GM23248 (cell line): ENCODE measurements at regions not wholly inside any gene's neighbourhood (a gene's known extent, or its start where the extent isn't known, plus 50 kb on each side); places are given as distances from the start of the nearest gene placed in this dataset.

Source experiments
- DNase-seq: peaks from one replicate; pipeline ENCODE4 v3.0.0-alpha.2; 2015
- H2AFZ ChIP-seq: fragments of 200-600 bp; sonication (generic); 2 replicates; pipeline ENCODE4 v1.6.1; 2016; ENCODE audit warnings: antibody characterized with exemption
- H3F3A ChIP-seq: fragments of 200-600 bp; sonication (generic); 2 replicates; pipeline ENCODE4 v1.6.1; 2016; ENCODE audit warnings: mild to moderate bottlenecking, antibody characterized with exemption, mixed run types; ENCODE audit not compliant: insufficient read depth
- H3K27ac ChIP-seq: fragments of 200-600 bp; sonication (generic); 2 replicates; pipeline ENCODE4 v1.5.1; 2016; ENCODE audit warnings: mild to moderate bottlenecking
- H3K27me3 ChIP-seq: fragments of 200-600 bp; sonication (generic); replicated peaks from 2 replicates; pipeline ENCODE4 v1.6.1; 2016; ENCODE audit warnings: mild to moderate bottlenecking; ENCODE audit not compliant: insufficient read depth
- H3K36me3 ChIP-seq: fragments of 200-600 bp; sonication (generic); 2 replicates; pipeline ENCODE4 v1.6.1; 2016; ENCODE audit warnings: low read depth, mild to moderate bottlenecking
- H3K4me1 ChIP-seq: fragments of 200-600 bp; sonication (generic); 2 replicates; pipeline ENCODE4 v1.6.1; 2016; ENCODE audit warnings: mild to moderate bottlenecking; ENCODE audit not compliant: insufficient read depth
- H3K4me2 ChIP-seq: fragments of 200-600 bp; sonication (generic); one replicate; pipeline ENCODE4 v1.6.1; 2016; ENCODE audit warnings: mild to moderate bottlenecking; ENCODE audit not compliant: unreplicated experiment
- H3K4me3 ChIP-seq: fragments of 200-600 bp; sonication (generic); 2 replicates; pipeline ENCODE4 v1.5.1; 2016; ENCODE audit warnings: mild to moderate bottlenecking
- H3K79me2 ChIP-seq: fragments of 200-600 bp; sonication (generic); 2 replicates; pipeline ENCODE4 v1.6.1; 2016; ENCODE audit warnings: mild to moderate bottlenecking; ENCODE audit not compliant: insufficient read depth
- H3K9ac ChIP-seq: fragments of 200-600 bp; sonication (generic); 2 replicates; pipeline ENCODE4 v1.6.1; 2016; ENCODE audit warnings: mild to moderate bottlenecking
- H3K9me2 ChIP-seq: fragments of 200-600 bp; sonication (generic); 2 replicates; pipeline ENCODE4 v1.6.1; 2016; ENCODE audit warnings: mixed run types, mild to moderate bottlenecking, moderate library complexity; ENCODE audit not compliant: insufficient read depth
- H3K9me3 ChIP-seq: fragments of 200-600 bp; sonication (generic); one replicate; pipeline ENCODE4 v1.6.1; 2017; ENCODE audit warnings: low read depth
- H4K20me1 ChIP-seq: fragments of 200-600 bp; sonication (generic); 2 replicates; pipeline ENCODE4 v1.6.0; 2016; ENCODE audit not compliant: insufficient read depth
- EZH2 ChIP-seq: fragments of 200-600 bp; sonication (generic); IDR thresholded peaks from 2 replicates; pipeline ENCODE4 v1.6.1; 2018; ENCODE audit warnings: antibody characterized with exemption, mild to moderate bottlenecking; ENCODE audit not compliant: insufficient read depth, poor library complexity, severe bottlenecking
- EZH2phosphoT487 ChIP-seq: fragments of 200-600 bp; sonication (generic); IDR thresholded peaks from 2 replicates; pipeline ENCODE4 v1.6.1; 2018; ENCODE audit warnings: antibody characterized with exemption, moderate library complexity, mild to moderate bottlenecking, low read depth; ENCODE audit not compliant: insufficient read depth
- WGBS, 2 experiments: methylation state at CpG; one replicate each; pipeline ENCODE4 v1.1.6; 2015 to 2017; ENCODE audit warnings: low lambda C conversion rate in 2 of 2, low coverage in 1 of 2; ENCODE audit errors: missing lambda C conversion rate in 2 of 2; 5-methylcytosine and 5-hydroxymethylcytosine counted together
- in situ Hi-C: fragments of 300-500 bp; cut with MboI; formaldehyde crosslinking; loops from 2 replicates; pipeline ENCODE4 v1.15.0; 2020

GRCh38 chr5:143499480-143500114 lies 96.1 kb upstream of the NR3C1 start:
- Histone ChIP-seq H3K4me2 (no peak overlapping the region), H3K27ac (no peak overlapping the region), H4K20me1 (no peaks in the 10 kb centered on the region), H3K27me3 (no peaks in the 10 kb centered on the region), H3K4me3 (no peak overlapping the region), H3F3A (peaks cover 27% of the 10 kb centered on the region), H3K79me2 (no peaks in the 10 kb centered on the region), H3K36me3 (no peaks in the 10 kb centered on the region), H3K9ac (no peak overlapping the region), H3K9me2 (no peaks in the 10 kb centered on the region), H2AFZ (no peak overlapping the region), H3K9me3 (no peaks in the 10 kb centered on the region), H3K4me1 (peaks cover 39% of the 10 kb centered on the region)
- 75 to 78% methylated on average over 2 of the region's 2 CpGs for WGBS, 2 experiments
- DNase-seq = no peak
- no peak for TF ChIP-seq EZH2phosphoT487
- in situ Hi-C loops = no loop called here

- H3K4me1 ChIP-seq = peaks cover 45% of the 10 kb centered on the region
- no peak overlapping the region for H3K4me2 ChIP-seq
- peaks cover 34% of the 10 kb centered on the region for H3F3A ChIP-seq
- no peaks in the 10 kb centered on the region for H3K9me3 ChIP-seq
- no peak overlapping the region for H2AFZ ChIP-seq
- H3K27ac ChIP-seq = no peak overlapping the region
- no peak overlapping the region for H3K4me3 ChIP-seq
- no peak overlapping the region for H3K9ac ChIP-seq
- no peak for DNase-seq
- no peaks in the 10 kb centered on the region for H3K27me3 ChIP-seq
- in situ Hi-C loops = no loop called here
- no peaks in the 10 kb centered on the region for H3K9me2 ChIP-seq
- H3K79me2 ChIP-seq = no peaks in the 10 kb centered on the region
- no peaks in the 10 kb centered on the region for H3K36me3 ChIP-seq
- TF ChIP-seq EZH2phosphoT487 (no peak), EZH2 (no peak)
- no peaks in the 10 kb centered on the region for H4K20me1 ChIP-seq
Observed at GRCh38 chr5:143498821-143499220, 95.3 kb upstream of the NR3C1 start.

DNA sequence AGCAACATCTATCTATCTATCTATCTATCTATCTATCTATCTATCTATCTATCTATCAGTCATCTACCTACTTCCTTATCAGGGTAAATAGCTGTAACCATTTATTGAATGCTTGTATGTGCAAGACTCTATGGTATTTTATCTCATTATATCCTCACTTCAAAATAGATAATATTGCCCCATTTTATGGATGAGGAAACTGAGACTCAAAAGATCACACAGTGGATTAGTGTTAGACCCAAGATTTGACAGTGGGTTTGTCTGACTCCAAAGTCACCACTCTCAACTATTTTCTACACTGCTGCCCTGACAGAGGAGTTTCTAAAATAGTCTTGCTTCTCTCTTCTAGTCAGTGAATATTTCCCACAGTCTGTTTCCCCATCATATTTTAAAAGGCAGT lies 94.3 kb upstream of the NR3C1 start:
- no peak for TF ChIP-seq EZH2phosphoT487
- TF ChIP-seq EZH2 = no peak

DNA sequence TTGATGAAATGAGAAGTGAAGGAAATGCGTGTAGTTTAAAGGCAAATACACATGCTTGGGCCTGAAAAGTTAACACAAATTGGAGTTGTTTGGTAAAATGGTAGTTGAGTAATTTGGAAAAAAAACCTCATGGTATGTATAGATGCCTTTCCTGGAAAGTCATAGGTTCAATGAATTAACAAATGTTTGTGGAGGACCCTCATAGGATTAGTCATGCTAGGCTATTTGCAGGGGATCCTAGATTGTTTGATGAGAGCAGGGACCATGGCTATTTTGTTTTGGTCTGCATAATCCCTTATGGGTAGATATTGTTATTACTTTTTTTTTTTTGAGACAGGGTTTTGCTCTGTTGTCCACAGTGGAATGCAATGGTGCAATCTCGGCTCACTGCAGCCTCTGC lies 93.5 kb upstream of the NR3C1 start:
- Histone ChIP-seq H4K20me1 (no peaks in the 10 kb centered on the region), H2AFZ (no peak overlapping the region), H3K4me3 (no peak overlapping the region), H3K27ac (no peak overlapping the region), H3K4me2 (no peak overlapping the region), H3K9me2 (no peaks in the 10 kb centered on the region), H3K4me1 (peaks cover 47% of the 10 kb centered on the region), H3K36me3 (no peaks in the 10 kb centered on the region), H3K79me2 (no peaks in the 10 kb centered on the region), H3F3A (peaks cover 35% of the 10 kb centered on the region), H3K9me3 (no peaks in the 10 kb centered on the region), H3K9ac (no peak overlapping the region), H3K27me3 (no peaks in the 10 kb centered on the region)
- 85 to 90% methylated on average over 2 of the region's 2 CpGs for WGBS, 2 experiments
- TF ChIP-seq EZH2phosphoT487 (no peak), EZH2 (no peak)
- in situ Hi-C loops = no loop called here
- no peak for DNase-seq

More for the DNA sequence above, 94.3 kb upstream of the NR3C1 start:
- Histone ChIP-seq H3K79me2 (no peaks in the 10 kb centered on the region), H3F3A (peaks cover 35% of the 10 kb centered on the region), H3K4me1 (peaks cover 48% of the 10 kb centered on the region), H2AFZ (no peak overlapping the region), H3K9ac (no peak overlapping the region), H3K9me2 (no peaks in the 10 kb centered on the region), H3K27me3 (no peaks in the 10 kb centered on the region), H3K27ac (no peak overlapping the region), H3K4me3 (no peak overlapping the region), H3K9me3 (no peaks in the 10 kb centered on the region), H4K20me1 (no peaks in the 10 kb centered on the region), H3K36me3 (no peaks in the 10 kb centered on the region), H3K4me2 (no peak overlapping the region)
- in situ Hi-C loops = no loop called here
- no peak for DNase-seq

GRCh38 chr5:143495821-143496275 lies 92.4 kb upstream of the NR3C1 start:
- Histone ChIP-seq H2AFZ (peak overlapping the region; percentile 41; the same call in 1 of the 2 replicates), H3K4me2 (peak overlapping the region; percentile 45), H3K9me3 (no peaks in the 10 kb centered on the region), H3K4me1 (peaks cover 36% of the 10 kb centered on the region), H3K27ac (peak overlapping the region; percentile 58), H3K27me3 (no peaks in the 10 kb centered on the region), H3K36me3 (no peaks in the 10 kb centered on the region), H3K4me3 (peak overlapping the region; percentile 34; the same call in 1 of the 2 replicates), H3K79me2 (no peaks in the 10 kb centered on the region), H3K9ac (peak overlapping the region; percentile 12; the same call in 1 of the 2 replicates), H3K9me2 (no peaks in the 10 kb centered on the region), H4K20me1 (no peaks in the 10 kb centered on the region), H3F3A (peaks cover 29% of the 10 kb centered on the region)
- 5 to 9% methylated on average over 2 of the region's 2 CpGs for WGBS, 2 experiments
- TF ChIP-seq EZH2phosphoT487 = no peak
- no peak for TF ChIP-seq EZH2
- in situ Hi-C loops = no loop called here
- DNase-seq = peak; percentile 90
